Epithelial cell of proximal tubule (primary cell): ENCODE measurements at regions not wholly inside any gene's neighbourhood (a gene's known extent, or its start where the extent isn't known, plus 50 kb on each side); places are given as distances from the start of the nearest gene placed in this dataset.

Source experiments
- DNase-seq: peaks from one replicate; pipeline ENCODE4 v3.0.0-alpha.2; 2011; ENCODE audit warnings: low read depth
- H3K4me3 ChIP-seq: 2 replicates; pipeline ENCODE4 v1.5.1; 2011; ENCODE audit warnings: low read depth, mild to moderate bottlenecking, low read length
- TF ChIP-seq, protein P1 (sequence below): conservative IDR thresholded peaks from 2 replicates; pipeline ENCODE4 v1.5.1; 2012; ENCODE audit warnings: low read depth, mild to moderate bottlenecking, low read length

DNA sequence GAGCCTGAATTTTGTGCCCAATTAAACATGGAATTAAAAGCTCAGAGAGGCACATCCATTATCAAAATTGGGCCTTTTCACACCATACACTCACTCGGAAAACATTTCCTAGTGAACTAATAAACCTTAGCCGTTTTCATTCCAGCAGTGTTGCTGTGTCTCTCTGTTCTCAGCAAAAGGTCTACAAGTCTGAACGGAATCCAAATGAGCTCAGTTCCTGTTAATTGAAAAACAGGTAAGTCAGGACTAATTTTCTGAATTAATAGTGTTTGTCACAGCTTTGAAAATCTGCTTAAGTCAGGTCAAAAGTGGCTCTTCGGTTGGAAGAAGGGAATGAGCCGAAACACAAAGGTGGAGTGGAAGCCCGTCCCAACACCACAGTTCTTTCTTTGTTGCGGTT lies 163.3 kb upstream of the RALGAPA2 start:
- DNase-seq, result no peak
- no peak overlapping the region for H3K4me3 ChIP-seq
- TF ChIP-seq, protein P1, sequence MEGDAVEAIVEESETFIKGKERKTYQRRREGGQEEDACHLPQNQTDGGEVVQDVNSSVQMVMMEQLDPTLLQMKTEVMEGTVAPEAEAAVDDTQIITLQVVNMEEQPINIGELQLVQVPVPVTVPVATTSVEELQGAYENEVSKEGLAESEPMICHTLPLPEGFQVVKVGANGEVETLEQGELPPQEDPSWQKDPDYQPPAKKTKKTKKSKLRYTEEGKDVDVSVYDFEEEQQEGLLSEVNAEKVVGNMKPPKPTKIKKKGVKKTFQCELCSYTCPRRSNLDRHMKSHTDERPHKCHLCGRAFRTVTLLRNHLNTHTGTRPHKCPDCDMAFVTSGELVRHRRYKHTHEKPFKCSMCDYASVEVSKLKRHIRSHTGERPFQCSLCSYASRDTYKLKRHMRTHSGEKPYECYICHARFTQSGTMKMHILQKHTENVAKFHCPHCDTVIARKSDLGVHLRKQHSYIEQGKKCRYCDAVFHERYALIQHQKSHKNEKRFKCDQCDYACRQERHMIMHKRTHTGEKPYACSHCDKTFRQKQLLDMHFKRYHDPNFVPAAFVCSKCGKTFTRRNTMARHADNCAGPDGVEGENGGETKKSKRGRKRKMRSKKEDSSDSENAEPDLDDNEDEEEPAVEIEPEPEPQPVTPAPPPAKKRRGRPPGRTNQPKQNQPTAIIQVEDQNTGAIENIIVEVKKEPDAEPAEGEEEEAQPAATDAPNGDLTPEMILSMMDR, result no peak

DNA sequence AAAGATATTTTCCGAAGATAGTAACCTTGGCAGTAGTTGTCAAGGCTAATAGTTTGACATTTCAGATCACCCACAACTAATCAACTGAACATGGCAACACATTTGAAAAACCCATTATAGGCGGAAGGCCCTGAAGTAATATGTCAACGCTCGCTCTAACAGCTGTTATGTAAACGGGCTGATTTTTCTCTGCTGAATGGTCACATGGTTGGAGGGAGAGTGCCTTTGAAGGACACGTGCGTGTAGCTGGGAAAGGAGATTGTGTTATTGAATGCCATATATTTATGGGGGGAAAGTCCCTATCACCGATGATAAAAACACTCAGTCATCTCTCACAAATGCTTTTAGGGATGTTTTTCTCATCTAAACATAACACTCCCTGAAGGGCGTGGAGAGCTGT lies 160.0 kb upstream of the RALGAPA2 start:
- no peak for DNase-seq
- TF ChIP-seq, protein P1, result no peak
- H3K4me3 ChIP-seq, result no peak overlapping the region

DNA sequence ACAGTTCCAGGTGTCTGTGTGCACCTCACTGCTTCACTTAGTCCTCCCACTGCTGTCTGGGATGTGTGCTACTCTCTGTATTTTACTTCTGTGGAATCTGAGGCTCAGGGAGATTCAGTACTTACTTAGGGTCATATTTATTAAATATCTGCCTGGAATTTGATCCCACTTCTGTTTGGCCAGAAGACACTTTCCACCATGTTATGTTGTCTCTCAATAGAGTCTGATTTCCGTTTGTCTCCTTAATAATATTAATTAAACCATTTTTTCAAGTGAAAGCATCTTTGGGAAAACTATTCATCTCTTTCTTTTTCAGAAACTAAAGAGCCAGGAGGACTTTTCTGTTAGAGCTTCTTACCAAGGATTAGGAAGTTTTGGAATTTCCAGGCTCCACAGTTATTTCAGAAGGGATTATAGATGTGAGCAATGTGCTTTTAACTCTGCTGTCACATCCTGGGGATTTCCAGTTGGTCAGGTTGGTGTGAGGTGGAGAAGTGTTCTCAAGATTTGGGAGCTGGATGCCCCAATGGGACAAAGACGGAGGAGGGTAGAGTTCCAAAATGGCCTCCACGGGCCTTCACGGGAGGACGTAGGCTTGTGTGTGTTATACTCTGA lies 156.8 kb upstream of the RALGAPA2 start:
- no peak overlapping the region for H3K4me3 ChIP-seq
- no peak for DNase-seq
- TF ChIP-seq, protein P1, result no peak

DNA sequence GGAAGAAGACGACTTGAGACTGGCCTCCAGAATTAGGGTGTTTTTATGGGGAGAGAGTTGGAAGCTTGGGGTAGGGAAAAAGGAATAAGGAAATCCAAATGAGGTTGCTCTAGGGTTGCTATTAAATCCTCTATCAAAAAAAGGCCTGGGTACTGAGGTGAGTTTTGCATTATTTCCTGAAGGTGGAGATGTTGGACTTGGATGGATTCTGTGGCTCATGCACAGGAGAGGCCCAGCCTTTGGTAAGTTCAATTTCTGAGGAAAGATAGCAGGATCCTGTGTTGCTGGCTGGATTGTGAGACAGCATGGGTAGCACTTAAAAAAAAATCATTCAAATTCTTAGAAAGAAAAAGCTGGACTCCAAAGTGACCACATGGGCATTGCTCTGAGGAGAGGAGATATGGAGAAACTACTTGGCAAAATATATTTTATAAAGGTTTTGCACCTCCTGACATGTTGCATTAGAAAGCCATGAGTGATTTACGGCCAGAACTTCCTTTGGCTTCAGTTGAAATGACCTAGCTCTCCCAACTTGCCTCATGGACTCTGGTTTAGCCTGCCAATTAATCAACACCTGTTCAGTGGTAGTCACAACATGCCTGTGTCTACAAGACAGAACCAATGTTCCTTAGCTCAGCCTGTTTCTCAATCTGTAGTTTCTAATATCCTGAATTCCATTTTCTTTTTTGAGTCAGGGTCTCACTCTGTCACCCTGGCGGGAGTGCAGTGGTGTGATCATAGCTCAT lies 152.1 kb upstream of the RALGAPA2 start:
- no peak overlapping the region for H3K4me3 ChIP-seq
- no peak for DNase-seq
- TF ChIP-seq, protein P1, result peak; percentile 64

DNA sequence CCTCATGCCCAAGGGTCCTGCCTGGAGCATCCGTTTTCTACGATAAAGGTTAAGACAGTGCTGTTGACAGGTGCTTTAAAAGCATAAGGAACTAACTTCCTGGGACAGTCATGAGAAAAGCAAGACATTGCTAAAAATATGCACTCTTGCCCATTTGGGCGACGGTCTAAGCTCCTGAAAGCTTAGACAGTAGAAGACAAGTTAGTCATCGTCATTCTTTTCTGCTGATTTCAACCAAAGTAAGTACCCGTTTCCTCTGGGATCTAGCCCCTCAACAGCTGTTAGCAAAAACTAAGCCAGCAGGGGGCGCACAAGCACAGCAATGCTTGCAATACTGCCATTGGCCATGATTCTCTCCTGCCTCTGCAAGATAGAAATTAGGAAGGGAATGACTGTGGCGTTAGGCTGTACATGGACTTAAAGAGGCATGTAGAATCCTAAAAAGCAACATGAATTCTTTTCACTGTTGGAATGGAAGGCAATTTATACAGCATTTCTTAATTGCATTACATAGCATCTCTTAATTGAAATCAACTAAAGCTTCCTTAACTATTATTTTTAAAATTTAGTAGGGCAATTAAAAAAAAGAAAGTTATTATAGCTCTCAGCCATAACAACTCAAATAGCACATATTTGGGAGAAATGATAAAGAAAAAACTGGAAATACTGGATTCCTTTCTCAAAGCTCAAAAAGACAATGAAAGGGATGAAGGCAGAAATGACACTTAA lies 147.8 kb upstream of the RALGAPA2 start:
- TF ChIP-seq, protein P1, result peak; percentile 99
- DNase-seq, result peak; percentile 49
- H3K4me3 ChIP-seq, result no peak overlapping the region

DNA sequence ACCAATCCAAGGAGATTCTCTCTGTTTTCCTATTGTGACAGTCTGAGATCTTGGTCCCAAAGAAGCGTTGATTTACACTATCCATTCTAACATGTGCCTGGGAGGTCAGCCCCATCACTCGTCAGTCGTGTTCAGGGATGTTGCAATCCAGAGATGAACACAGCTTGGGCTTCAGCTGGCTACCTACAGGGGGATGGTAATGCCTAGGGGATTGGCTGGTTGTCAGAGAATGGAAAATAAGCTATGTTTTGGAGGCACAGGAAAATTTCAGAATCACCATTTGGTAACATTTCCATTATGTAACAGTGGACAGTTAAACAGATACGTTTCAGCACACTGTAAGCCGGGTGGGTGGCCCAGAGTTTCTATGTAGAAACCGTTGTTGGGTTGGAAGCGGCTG lies 147.1 kb upstream of the RALGAPA2 start:
- TF ChIP-seq, protein P1, result no peak
- no peak for DNase-seq
- H3K4me3 ChIP-seq, result no peak overlapping the region
